ENCODE measurements at regions not wholly inside any gene's neighbourhood (a gene's known extent, or its start where the extent isn't known, plus 50 kb on each side); places are given as distances from the start of the nearest gene placed in this dataset.
"Not testable (repeated sequence)": the region's sequence is repeated elsewhere in the genome, so short reads cannot be mapped to it uniquely, and the experiment has no call there.

DNA sequence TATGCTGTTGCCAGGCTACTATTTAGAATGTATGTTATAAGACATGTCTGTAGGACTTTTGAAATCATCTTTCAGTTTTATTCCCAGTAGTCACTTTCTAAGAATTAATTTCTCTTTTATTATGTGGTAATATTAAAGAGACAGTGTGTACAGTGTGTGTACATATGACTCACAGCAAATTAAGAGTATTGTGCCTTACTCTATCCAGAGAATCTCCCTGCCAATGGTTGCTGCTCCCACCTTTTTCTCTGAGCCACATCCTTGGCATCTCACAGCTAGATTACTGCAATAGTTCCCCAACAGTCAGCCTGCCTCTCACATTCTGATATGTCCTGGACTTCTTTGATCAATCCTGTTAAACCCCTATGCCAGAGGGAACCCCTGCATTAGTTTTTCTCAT lies 114.5 kb downstream of the ANXA5 start (continued):
- TF ChIP-seq, protein P1, sequence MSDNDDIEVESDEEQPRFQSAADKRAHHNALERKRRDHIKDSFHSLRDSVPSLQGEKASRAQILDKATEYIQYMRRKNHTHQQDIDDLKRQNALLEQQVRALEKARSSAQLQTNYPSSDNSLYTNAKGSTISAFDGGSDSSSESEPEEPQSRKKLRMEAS (CRISPR knock-in tag; IDR thresholded peaks at IDR 0.05), result no peak
- no peak for TF ChIP-seq RELA (CRISPR knock-in tag; IDR thresholded peaks at IDR 0.05; ENCODE audit: borderline replicate concordance)
- TF ChIP-seq CREB1 (CRISPR knock-in tag; IDR thresholded peaks at IDR 0.05), result no peak

DNA sequence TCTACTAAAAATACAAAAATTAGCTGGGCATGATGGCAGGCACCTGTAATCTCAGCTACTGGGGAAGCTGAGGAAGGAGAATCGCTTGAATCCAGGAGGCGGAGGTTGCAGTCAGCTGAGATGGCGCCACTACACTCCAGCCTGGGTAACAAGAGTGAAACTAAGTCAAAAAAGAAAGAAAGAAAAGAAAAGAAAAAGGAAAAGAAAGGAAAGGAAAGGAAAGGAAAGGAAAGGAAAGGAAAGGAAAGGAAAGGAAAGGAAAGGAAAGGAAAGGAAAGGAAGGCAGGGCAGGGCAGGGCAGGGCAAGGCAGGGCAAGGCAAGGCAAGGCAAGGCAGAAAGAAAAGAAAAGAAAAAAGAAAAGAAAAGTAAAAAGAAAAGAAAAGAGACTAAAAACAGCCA lies 121.4 kb downstream of the ANXA5 start:
- H3K27me3 Mint-ChIP-seq (ENCODE audit: low read depth); DNase-seq (ENCODE audit: low spot score); H3K27ac Mint-ChIP-seq; POLR2A ChIA-PET; H3K36me3 Mint-ChIP-seq; H3K9me3 Mint-ChIP-seq; H3K4me3 Mint-ChIP-seq; ATAC-seq: not testable (repeated sequence)
- CTCF ChIA-PET, result interaction anchor here (1.4 kb wide), 1 partner anchor 61 kb away, joined by 5 read pairs; no protein-coding TSS in a partner anchor
- H3K4me1 Mint-ChIP-seq, result peaks cover 14% of the 10 kb centered on the region

DNA sequence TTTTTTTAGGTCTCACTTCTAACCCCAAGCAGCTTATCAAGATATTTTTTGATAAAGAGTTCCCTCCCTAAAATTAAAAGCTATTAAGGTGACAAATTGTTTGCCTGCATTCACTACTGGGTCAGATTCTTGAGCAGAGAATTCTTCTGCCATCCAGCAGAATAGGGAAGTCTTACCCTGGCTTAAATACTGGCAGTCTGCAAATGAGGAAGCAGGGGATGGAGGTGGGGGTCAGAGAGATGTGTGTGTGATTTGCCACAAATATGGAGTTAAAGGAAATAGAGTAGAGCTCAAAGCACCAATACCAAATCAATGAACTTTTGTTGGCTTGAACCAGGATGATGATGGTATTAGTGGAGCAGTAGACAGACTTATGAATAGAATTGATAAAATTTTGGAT lies 122.2 kb downstream of the ANXA5 start:
- CTCF ChIA-PET, result interaction anchor here (1.4 kb wide), 1 partner anchor 61 kb away, joined by 5 read pairs; no protein-coding TSS in a partner anchor
- Mint-ChIP-seq H3K27me3 (ENCODE audit: low read depth) (no peaks in the 10 kb centered on the region), H3K36me3 (no peaks in the 10 kb centered on the region), H3K27ac (no peak overlapping the region), H3K4me3 (no peak overlapping the region), H3K9me3 (peaks cover 8% of the 10 kb centered on the region; the same call in 1 of the 2 replicates), H3K4me1 (peaks cover 11% of the 10 kb centered on the region)
- POLR2A ChIA-PET, result no interaction called here
- TF ChIP-seq CREB1 (CRISPR knock-in tag; IDR thresholded peaks at IDR 0.05) (no peak), ZNF232 (CRISPR knock-in tag; IDR thresholded peaks at IDR 0.05) (no peak), PRRX2 (CRISPR knock-in tag; IDR thresholded peaks at IDR 0.05) (no peak), MYBL2 (CRISPR knock-in tag; IDR thresholded peaks at IDR 0.05) (no peak), NR1H2 (CRISPR knock-in tag; IDR thresholded peaks at IDR 0.05) (no peak), ZNF121 (CRISPR knock-in tag; IDR thresholded peaks at IDR 0.05) (no peak), RORB (CRISPR knock-in tag; IDR thresholded peaks at IDR 0.05) (no peak), SOX15 (CRISPR knock-in tag; IDR thresholded peaks at IDR 0.05) (no peak)
- TF ChIP-seq, protein P2, sequence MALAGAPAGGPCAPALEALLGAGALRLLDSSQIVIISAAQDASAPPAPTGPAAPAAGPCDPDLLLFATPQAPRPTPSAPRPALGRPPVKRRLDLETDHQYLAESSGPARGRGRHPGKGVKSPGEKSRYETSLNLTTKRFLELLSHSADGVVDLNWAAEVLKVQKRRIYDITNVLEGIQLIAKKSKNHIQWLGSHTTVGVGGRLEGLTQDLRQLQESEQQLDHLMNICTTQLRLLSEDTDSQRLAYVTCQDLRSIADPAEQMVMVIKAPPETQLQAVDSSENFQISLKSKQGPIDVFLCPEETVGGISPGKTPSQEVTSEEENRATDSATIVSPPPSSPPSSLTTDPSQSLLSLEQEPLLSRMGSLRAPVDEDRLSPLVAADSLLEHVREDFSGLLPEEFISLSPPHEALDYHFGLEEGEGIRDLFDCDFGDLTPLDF (CRISPR knock-in tag; IDR thresholded peaks at IDR 0.05), result no peak
- TF ChIP-seq, protein P3, sequence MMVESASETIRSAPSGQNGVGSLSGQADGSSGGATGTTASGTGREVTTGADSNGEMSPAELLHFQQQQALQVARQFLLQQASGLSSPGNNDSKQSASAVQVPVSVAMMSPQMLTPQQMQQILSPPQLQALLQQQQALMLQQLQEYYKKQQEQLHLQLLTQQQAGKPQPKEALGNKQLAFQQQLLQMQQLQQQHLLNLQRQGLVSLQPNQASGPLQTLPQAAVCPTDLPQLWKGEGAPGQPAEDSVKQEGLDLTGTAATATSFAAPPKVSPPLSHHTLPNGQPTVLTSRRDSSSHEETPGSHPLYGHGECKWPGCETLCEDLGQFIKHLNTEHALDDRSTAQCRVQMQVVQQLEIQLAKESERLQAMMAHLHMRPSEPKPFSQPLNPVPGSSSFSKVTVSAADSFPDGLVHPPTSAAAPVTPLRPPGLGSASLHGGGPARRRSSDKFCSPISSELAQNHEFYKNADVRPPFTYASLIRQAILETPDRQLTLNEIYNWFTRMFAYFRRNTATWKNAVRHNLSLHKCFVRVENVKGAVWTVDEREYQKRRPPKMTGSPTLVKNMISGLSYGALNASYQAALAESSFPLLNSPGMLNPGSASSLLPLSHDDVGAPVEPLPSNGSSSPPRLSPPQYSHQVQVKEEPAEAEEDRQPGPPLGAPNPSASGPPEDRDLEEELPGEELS (CRISPR knock-in tag; IDR thresholded peaks at IDR 0.05), result no peak
- TF ChIP-seq, protein P4, sequence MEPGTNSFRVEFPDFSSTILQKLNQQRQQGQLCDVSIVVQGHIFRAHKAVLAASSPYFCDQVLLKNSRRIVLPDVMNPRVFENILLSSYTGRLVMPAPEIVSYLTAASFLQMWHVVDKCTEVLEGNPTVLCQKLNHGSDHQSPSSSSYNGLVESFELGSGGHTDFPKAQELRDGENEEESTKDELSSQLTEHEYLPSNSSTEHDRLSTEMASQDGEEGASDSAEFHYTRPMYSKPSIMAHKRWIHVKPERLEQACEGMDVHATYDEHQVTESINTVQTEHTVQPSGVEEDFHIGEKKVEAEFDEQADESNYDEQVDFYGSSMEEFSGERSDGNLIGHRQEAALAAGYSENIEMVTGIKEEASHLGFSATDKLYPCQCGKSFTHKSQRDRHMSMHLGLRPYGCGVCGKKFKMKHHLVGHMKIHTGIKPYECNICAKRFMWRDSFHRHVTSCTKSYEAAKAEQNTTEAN (CRISPR knock-in tag; IDR thresholded peaks at IDR 0.05), result no peak
- TF ChIP-seq, protein P5, sequence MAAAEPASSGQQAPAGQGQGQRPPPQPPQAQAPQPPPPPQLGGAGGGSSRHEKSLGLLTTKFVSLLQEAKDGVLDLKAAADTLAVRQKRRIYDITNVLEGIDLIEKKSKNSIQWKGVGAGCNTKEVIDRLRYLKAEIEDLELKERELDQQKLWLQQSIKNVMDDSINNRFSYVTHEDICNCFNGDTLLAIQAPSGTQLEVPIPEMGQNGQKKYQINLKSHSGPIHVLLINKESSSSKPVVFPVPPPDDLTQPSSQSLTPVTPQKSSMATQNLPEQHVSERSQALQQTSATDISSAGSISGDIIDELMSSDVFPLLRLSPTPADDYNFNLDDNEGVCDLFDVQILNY (CRISPR knock-in tag; IDR thresholded peaks at IDR 0.05), result no peak
- TF ChIP-seq, protein P6, sequence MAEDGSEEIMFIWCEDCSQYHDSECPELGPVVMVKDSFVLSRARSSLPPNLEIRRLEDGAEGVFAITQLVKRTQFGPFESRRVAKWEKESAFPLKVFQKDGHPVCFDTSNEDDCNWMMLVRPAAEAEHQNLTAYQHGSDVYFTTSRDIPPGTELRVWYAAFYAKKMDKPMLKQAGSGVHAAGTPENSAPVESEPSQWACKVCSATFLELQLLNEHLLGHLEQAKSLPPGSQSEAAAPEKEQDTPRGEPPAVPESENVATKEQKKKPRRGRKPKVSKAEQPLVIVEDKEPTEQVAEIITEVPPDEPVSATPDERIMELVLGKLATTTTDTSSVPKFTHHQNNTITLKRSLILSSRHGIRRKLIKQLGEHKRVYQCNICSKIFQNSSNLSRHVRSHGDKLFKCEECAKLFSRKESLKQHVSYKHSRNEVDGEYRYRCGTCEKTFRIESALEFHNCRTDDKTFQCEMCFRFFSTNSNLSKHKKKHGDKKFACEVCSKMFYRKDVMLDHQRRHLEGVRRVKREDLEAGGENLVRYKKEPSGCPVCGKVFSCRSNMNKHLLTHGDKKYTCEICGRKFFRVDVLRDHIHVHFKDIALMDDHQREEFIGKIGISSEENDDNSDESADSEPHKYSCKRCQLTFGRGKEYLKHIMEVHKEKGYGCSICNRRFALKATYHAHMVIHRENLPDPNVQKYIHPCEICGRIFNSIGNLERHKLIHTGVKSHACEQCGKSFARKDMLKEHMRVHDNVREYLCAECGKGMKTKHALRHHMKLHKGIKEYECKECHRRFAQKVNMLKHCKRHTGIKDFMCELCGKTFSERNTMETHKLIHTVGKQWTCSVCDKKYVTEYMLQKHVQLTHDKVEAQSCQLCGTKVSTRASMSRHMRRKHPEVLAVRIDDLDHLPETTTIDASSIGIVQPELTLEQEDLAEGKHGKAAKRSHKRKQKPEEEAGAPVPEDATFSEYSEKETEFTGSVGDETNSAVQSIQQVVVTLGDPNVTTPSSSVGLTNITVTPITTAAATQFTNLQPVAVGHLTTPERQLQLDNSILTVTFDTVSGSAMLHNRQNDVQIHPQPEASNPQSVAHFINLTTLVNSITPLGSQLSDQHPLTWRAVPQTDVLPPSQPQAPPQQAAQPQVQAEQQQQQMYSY (CRISPR knock-in tag; IDR thresholded peaks at IDR 0.05), result no peak
- ATAC-seq, result no peak
- no peak for DNase-seq (ENCODE audit: low spot score)

Data from WTC11 (cell line).